ENCODE measurements at regions not wholly inside any gene's neighbourhood (a gene's known extent, or its start where the extent isn't known, plus 50 kb on each side); places are given as distances from the start of the nearest gene placed in this dataset.

DNA sequence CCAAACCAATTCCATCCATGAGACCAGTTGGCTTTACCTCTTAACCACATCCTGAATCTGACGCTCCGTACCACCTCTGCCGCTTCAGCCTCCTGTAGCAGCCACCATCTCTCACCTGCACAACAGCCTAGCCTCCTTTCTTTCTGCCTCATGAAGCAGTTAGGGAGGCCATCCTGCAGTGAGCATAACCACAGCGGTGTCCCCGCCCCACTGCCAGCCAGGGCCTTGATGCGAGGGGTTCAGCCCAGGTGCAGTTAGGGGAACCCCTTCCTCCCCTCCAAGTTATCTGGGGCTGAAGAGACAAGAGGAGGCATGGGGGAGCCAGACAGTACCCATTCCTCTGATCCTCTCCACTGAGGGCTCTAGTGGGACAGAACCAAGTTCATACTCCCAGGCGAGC, 167.0 kb downstream of the C5orf15 start:
- no peaks in the 10 kb centered on the region for H3K9me3 ChIP-seq (ENCODE audit: control insufficient read depth, low read length)
- H3K9ac ChIP-seq (ENCODE audit: low read length): no peak overlapping the region
- H3K27me3 ChIP-seq (ENCODE audit: control insufficient read depth, insufficient read depth, low read length): no peaks in the 10 kb centered on the region
- no peak overlapping the region for H3K4me3 ChIP-seq (ENCODE audit: low read length)
- no peaks in the 10 kb centered on the region for H3K36me3 ChIP-seq (ENCODE audit: control insufficient read depth, insufficient read depth, low read length)
- peaks cover 25% of the 10 kb centered on the region for H3K4me1 ChIP-seq (ENCODE audit: control insufficient read depth, insufficient read depth, low read length)

DNA sequence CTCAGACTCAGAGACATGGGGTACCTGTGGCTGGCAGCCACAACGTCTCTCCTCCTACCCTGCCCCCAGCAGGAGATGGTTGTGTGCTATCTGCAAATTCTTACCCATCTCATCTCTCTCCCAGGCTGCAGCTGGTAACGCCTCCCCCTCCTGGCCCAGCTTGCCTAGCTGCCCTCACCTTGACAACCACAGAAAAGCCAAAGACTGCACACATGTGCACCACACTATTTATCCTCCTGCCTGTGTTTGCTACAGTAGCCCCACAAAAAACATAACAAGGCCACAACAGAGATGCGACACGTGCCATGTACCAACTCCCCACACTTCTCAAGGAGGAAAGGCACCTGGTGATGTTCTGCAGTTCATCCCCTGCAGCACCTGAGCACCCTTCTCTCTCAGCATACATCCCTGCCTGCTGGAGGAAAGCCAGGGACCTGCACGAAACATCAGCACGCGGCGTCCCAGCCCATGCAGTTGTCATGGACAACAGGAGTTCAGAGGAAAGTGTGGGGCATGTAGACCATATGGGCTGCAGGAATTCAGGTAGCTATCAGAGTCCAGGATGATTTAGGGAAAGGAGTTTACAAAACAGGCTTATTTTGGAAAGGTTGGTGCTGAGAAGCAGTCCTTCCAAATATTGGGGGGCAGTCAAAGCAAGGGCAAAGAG, 168.7 kb downstream of the C5orf15 start:
- Histone ChIP-seq H3K4me3 (ENCODE audit: low read length) (no peak overlapping the region), H3K9ac (ENCODE audit: low read length) (no peak overlapping the region), H3K36me3 (ENCODE audit: control insufficient read depth, insufficient read depth, low read length) (no peaks in the 10 kb centered on the region), H3K4me1 (ENCODE audit: control insufficient read depth, insufficient read depth, low read length) (peaks cover 25% of the 10 kb centered on the region), H3K27me3 (ENCODE audit: control insufficient read depth, insufficient read depth, low read length) (no peaks in the 10 kb centered on the region), H3K9me3 (ENCODE audit: control insufficient read depth, low read length) (no peaks in the 10 kb centered on the region)

DNA sequence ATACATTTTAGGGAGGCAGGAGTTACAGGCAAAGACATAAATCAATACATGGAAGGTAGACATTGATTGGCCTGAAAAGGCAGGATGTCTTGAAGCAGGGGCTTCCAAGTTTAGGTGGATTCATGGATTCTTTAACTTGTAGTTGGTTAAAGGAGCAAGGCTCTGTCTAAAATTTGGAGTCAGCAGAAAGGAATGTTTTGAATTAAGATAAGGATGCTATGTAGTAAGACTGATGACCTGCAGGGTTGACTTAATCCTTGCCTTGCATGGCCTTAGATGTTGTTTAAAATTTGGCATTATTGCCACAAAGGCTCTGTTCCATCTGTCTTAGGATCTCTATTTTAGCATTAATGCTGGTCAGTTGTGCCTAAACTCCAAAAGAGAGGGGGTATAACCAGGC, 171.3 kb downstream of the C5orf15 start:
- peaks cover 13% of the 10 kb centered on the region for H3K4me1 ChIP-seq (ENCODE audit: control insufficient read depth, insufficient read depth, low read length)
- no peak overlapping the region for H3K9ac ChIP-seq (ENCODE audit: low read length)
- H3K36me3 ChIP-seq (ENCODE audit: control insufficient read depth, insufficient read depth, low read length): no peaks in the 10 kb centered on the region
- no peaks in the 10 kb centered on the region for H3K27me3 ChIP-seq (ENCODE audit: control insufficient read depth, insufficient read depth, low read length)
- H3K4me3 ChIP-seq (ENCODE audit: low read length): no peak overlapping the region
- H3K9me3 ChIP-seq (ENCODE audit: control insufficient read depth, low read length): no peaks in the 10 kb centered on the region

DNA sequence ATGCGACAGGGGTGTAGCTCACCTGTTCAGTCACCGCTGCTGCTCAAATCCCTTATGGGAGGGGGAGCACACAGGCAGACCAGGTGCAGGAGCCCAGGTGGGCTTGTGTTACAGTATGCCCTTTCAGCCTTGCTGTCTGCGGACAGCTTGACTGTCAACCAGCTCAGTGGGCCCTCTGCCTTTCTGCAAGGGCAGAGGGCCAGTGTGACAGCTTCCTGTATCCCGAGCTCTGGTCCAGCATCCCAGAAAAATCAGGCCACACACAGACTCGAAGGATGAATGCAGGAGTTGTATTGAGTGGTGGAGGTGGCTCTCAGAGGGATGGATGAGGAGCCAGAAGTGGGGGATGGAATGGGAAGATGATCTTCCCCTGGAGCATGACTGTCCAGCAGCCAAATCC, 172.2 kb downstream of the C5orf15 start:
- Histone ChIP-seq H3K4me1 (ENCODE audit: control insufficient read depth, insufficient read depth, low read length) (peaks cover 3% of the 10 kb centered on the region), H3K36me3 (ENCODE audit: control insufficient read depth, insufficient read depth, low read length) (no peaks in the 10 kb centered on the region), H3K9me3 (ENCODE audit: control insufficient read depth, low read length) (no peaks in the 10 kb centered on the region), H3K9ac (ENCODE audit: low read length) (no peak overlapping the region), H3K27me3 (ENCODE audit: control insufficient read depth, insufficient read depth, low read length) (no peaks in the 10 kb centered on the region), H3K4me3 (ENCODE audit: low read length) (no peak overlapping the region)

DNA sequence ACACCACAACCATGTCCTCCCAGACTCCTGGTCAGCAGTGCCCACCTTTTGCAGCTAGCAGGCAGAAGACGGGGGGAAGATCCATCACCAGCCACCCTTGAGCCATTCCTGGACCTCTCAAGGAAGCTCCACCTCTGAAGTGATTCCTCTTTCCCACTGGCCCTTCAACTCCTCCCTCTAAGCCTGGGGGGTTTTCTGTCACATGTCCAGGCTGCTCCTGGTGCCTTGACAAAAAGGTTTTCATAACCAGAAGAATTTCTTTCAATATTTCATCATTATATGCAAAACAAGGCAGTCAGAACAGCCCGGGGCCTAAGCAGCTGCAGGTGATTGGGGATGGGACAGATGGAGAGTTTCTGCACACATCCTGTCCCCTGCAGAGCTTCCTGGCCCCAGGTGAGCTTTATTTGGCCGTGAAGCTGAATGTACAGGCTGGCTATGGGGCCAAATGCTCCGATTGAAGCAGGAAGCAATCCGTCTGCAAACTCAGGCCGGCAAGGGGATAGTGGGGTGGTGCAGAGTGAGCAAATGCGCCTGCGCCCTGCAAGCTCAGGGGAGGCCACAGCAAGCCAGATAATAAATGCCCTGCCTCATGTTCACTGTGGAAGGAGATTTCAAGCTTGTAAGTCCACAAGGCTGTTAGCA, 173.5 kb downstream of the C5orf15 start:
- no peak overlapping the region for H3K9ac ChIP-seq (ENCODE audit: low read length)
- H3K27me3 ChIP-seq (ENCODE audit: control insufficient read depth, insufficient read depth, low read length): no peaks in the 10 kb centered on the region
- H3K4me3 ChIP-seq (ENCODE audit: low read length): no peak overlapping the region
- H3K4me1 ChIP-seq (ENCODE audit: control insufficient read depth, insufficient read depth, low read length): no peaks in the 10 kb centered on the region
- H3K36me3 ChIP-seq (ENCODE audit: control insufficient read depth, insufficient read depth, low read length): no peaks in the 10 kb centered on the region
- no peaks in the 10 kb centered on the region for H3K9me3 ChIP-seq (ENCODE audit: control insufficient read depth, low read length)

DNA sequence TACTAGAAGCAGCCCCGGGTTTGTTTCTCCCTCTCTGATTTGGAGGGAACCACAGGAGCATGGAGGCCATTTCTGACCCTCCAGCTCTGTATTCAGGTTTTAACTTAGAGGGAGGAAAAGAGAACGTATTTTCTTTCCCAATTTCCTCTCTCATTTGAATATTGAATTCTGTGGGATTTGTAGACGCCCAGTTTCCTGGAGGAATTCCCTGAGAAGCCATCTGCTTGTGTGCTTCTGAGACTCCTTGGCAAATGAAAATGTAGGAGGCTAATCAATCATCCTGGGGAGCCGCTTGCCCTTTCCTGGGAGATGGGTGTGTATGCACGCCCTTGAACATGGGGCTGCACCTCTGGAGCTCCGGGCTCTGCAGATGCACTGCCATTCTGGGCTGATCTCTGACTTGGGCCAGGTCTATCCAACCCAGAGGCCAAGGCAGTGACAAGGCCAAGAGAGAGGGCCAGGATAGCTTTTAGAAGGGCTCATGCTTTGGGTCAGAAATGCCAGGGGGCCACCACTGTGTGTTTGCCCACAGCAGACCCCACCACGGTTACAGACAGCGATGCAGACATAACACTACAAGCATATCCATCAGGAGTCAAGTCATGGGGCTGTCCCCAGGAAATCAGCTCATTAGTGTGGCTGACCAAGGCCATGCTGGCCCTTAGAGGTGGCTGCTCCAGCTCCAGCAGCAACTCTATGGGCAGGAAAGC, 174.5 kb downstream of the C5orf15 start:
- Histone ChIP-seq H3K36me3 (ENCODE audit: control insufficient read depth, insufficient read depth, low read length) (no peaks in the 10 kb centered on the region), H3K9me3 (ENCODE audit: control insufficient read depth, low read length) (no peaks in the 10 kb centered on the region), H3K27me3 (ENCODE audit: control insufficient read depth, insufficient read depth, low read length) (no peaks in the 10 kb centered on the region), H3K9ac (ENCODE audit: low read length) (no peak overlapping the region), H3K4me3 (ENCODE audit: low read length) (no peak overlapping the region), H3K4me1 (ENCODE audit: control insufficient read depth, insufficient read depth, low read length) (no peaks in the 10 kb centered on the region)

DNA sequence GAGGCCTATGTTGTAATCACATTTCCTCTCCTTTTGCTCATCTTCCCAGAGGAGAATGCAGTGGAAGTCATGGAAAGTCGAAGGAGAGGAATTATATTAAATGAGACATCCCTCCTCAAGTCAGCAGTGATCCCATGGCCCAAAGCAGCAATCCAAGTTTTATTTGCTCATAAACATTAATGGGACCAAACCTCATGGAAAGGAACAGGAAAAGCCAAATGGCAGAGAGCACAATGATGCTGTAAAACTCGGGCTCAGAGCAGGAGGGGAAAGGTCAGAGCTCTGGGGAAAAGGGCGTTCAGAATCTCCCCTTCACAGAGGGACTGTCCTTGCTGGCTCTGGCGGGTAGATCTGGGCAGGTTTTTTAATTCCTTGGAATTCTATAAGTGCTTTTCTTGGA, 175.8 kb downstream of the C5orf15 start:
- Histone ChIP-seq H3K9me3 (ENCODE audit: control insufficient read depth, low read length) (no peaks in the 10 kb centered on the region), H3K27me3 (ENCODE audit: control insufficient read depth, insufficient read depth, low read length) (no peaks in the 10 kb centered on the region), H3K4me1 (ENCODE audit: control insufficient read depth, insufficient read depth, low read length) (no peaks in the 10 kb centered on the region), H3K4me3 (ENCODE audit: low read length) (no peak overlapping the region), H3K36me3 (ENCODE audit: control insufficient read depth, insufficient read depth, low read length) (no peaks in the 10 kb centered on the region), H3K9ac (ENCODE audit: low read length) (no peak overlapping the region)

DNA sequence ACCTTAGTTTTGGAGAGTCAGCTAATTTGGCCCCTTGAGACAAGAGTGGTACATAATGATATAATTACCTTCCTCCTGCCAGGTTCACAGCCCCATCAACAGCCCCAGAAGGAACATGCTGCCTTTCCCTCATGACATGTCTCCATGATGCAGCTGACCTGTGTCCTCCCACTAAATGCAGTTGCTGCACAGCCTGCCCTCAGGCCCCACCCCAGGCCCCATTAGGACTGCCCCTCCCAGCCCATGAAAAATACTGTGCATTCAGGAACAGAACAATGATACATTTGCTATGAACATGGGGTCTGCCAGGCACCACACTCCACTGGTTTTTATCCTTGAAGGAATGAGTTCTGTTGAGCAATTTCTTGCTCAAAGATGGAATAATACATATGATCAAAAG, 176.4 kb downstream of the C5orf15 start:
- Histone ChIP-seq H3K27me3 (ENCODE audit: control insufficient read depth, insufficient read depth, low read length) (no peaks in the 10 kb centered on the region), H3K36me3 (ENCODE audit: control insufficient read depth, insufficient read depth, low read length) (no peaks in the 10 kb centered on the region), H3K4me3 (ENCODE audit: low read length) (no peak overlapping the region), H3K9ac (ENCODE audit: low read length) (no peak overlapping the region), H3K4me1 (ENCODE audit: control insufficient read depth, insufficient read depth, low read length) (no peaks in the 10 kb centered on the region), H3K9me3 (ENCODE audit: control insufficient read depth, low read length) (no peaks in the 10 kb centered on the region)

DNA sequence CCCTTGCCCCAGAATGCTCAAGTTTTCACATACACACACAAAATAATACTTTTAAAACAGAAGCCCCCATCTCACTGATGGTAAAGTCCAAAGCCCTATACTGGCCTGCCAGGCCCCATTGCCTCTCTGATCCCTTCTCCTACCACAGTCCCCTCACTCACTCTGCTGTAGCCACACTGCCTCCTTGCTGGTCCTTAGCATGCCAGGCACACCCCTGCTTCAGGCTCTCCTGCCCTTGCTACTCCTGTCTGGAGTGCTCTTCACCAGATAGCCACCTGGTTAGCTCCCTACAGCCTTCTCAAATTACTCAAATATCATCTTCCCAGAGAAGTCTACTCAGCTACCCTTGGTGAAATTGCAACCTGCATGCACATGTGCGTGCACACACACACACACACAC, 177.5 kb downstream of the C5orf15 start:
- Histone ChIP-seq H3K4me1 (ENCODE audit: control insufficient read depth, insufficient read depth, low read length) (no peaks in the 10 kb centered on the region), H3K27me3 (ENCODE audit: control insufficient read depth, insufficient read depth, low read length) (no peaks in the 10 kb centered on the region), H3K36me3 (ENCODE audit: control insufficient read depth, insufficient read depth, low read length) (no peaks in the 10 kb centered on the region)

DNA sequence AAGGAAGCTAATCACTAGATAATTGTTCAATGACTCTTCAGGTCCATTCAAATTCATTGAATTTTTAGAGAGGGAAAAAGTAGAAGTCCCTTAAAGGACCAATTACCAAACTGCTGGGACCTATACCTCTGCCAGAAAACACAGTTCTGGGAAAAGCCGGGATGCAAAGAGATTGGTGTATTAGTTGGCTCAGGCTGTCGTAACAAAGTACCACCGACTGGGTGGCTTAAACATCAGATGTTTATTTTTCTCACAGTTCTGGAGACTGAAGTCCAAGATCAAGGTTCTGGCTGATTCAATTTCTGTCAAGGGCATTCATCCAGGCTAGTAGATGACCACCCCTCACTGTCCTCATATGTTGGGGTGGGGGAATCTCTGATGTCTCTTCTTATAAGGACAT, 177.1 kb upstream of the FSTL4 start:
- H3K9me3 ChIP-seq (ENCODE audit: control insufficient read depth, low read length): no peaks in the 10 kb centered on the region
- H3K4me3 ChIP-seq (ENCODE audit: low read length): no peak overlapping the region
- H3K36me3 ChIP-seq (ENCODE audit: control insufficient read depth, insufficient read depth, low read length): no peaks in the 10 kb centered on the region
- H3K9ac ChIP-seq (ENCODE audit: low read length): no peak overlapping the region
- no peaks in the 10 kb centered on the region for H3K4me1 ChIP-seq (ENCODE audit: control insufficient read depth, insufficient read depth, low read length)
- no peaks in the 10 kb centered on the region for H3K27me3 ChIP-seq (ENCODE audit: control insufficient read depth, insufficient read depth, low read length)

More for the DNA sequence above, 177.5 kb downstream of the C5orf15 start:
- Histone ChIP-seq H3K9me3 (ENCODE audit: control insufficient read depth, low read length) (no peaks in the 10 kb centered on the region), H3K9ac (ENCODE audit: low read length) (no peak overlapping the region), H3K4me3 (ENCODE audit: low read length) (no peak overlapping the region)

DNA sequence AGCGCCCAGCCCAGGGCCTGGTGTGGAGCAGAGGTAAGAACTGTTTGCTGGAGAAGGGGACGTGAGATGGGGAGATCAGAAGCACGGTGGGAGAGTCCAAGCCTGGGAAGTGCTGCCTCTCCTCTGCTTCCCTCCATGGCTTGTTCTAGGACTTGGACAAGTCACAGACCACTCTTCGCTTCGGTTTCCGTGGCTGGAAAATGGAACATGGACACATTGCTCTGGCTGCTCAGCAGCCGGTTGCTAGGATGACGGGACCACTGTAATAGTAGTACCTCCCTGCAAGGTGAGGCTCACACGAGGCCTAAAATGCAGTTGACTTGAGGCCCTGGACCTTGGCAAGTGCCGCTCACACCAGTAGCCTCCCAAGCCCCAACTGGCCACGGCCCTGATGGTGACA, 175.8 kb upstream of the FSTL4 start:
- H3K27me3 ChIP-seq (ENCODE audit: control insufficient read depth, insufficient read depth, low read length): no peaks in the 10 kb centered on the region
- no peaks in the 10 kb centered on the region for H3K9me3 ChIP-seq (ENCODE audit: control insufficient read depth, low read length)
- H3K36me3 ChIP-seq (ENCODE audit: control insufficient read depth, insufficient read depth, low read length): no peaks in the 10 kb centered on the region
- no peak overlapping the region for H3K9ac ChIP-seq (ENCODE audit: low read length)
- H3K4me3 ChIP-seq (ENCODE audit: low read length): no peak overlapping the region
- H3K4me1 ChIP-seq (ENCODE audit: control insufficient read depth, insufficient read depth, low read length): no peaks in the 10 kb centered on the region

DNA sequence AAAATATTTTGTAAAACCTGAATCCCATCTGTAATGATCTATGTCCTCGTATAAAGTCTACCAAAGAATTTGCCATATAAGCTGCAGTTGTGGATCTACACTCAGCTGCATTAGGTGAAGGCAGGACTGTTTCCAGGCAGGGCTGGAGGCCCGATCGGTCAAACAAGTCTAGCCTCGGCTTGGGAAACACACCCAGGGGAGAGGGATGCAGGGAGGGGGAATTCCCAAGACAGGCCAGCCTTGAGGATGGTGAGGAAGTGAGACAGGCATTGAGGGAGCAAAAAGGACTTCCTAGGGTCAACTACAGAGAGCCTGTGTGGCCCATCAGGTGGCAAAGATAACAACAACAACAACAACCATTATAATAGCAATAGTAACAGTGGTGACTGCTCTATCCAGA, 174.1 kb upstream of the FSTL4 start:
- no peaks in the 10 kb centered on the region for H3K36me3 ChIP-seq (ENCODE audit: control insufficient read depth, insufficient read depth, low read length)
- H3K4me3 ChIP-seq (ENCODE audit: low read length): no peak overlapping the region
- H3K9ac ChIP-seq (ENCODE audit: low read length): no peak overlapping the region
- H3K27me3 ChIP-seq (ENCODE audit: control insufficient read depth, insufficient read depth, low read length): no peaks in the 10 kb centered on the region
- no peaks in the 10 kb centered on the region for H3K9me3 ChIP-seq (ENCODE audit: control insufficient read depth, low read length)
- H3K4me1 ChIP-seq (ENCODE audit: control insufficient read depth, insufficient read depth, low read length): no peaks in the 10 kb centered on the region

Measured in mucosa of stomach (tissue), 1 donor.